Nephron (organoid): ENCODE measurements at regions not wholly inside any gene's neighbourhood (a gene's known extent, or its start where the extent isn't known, plus 50 kb on each side); places are given as distances from the start of the nearest gene placed in this dataset.
"Not testable (repeated sequence)": the region's sequence is repeated elsewhere in the genome, so short reads cannot be mapped to it uniquely, and the experiment has no call there.

Source experiments
- H3K27ac Mint-ChIP-seq, 3 experiments: 2 replicates each; pipeline ENCODE4 v1.8.0; 2020; ENCODE audit warnings: mixed read lengths in 3 of 3, mild to moderate bottlenecking in 2 of 3, moderate library complexity in 1 of 3
- H3K27me3 Mint-ChIP-seq: 2 replicates; pipeline ENCODE4 v1.8.0; 2021; ENCODE audit warnings: low read depth, mild to moderate bottlenecking, moderate library complexity, mixed read lengths
- H3K36me3 Mint-ChIP-seq: 2 replicates; pipeline ENCODE4 v1.8.0; 2020; ENCODE audit warnings: low read depth, mixed read lengths
- H3K4me1 Mint-ChIP-seq: 2 replicates; pipeline ENCODE4 v1.8.0; 2020; ENCODE audit warnings: mixed read lengths
- H3K4me3 Mint-ChIP-seq, 3 experiments: 2 replicates each; pipeline ENCODE4 v1.8.0; 2020; ENCODE audit warnings: mild to moderate bottlenecking in 3 of 3, mixed read lengths in 3 of 3, moderate library complexity in 2 of 3
- H3K9me3 Mint-ChIP-seq: 2 replicates; pipeline ENCODE4 v1.8.0; 2020; ENCODE audit warnings: mixed read lengths

DNA sequence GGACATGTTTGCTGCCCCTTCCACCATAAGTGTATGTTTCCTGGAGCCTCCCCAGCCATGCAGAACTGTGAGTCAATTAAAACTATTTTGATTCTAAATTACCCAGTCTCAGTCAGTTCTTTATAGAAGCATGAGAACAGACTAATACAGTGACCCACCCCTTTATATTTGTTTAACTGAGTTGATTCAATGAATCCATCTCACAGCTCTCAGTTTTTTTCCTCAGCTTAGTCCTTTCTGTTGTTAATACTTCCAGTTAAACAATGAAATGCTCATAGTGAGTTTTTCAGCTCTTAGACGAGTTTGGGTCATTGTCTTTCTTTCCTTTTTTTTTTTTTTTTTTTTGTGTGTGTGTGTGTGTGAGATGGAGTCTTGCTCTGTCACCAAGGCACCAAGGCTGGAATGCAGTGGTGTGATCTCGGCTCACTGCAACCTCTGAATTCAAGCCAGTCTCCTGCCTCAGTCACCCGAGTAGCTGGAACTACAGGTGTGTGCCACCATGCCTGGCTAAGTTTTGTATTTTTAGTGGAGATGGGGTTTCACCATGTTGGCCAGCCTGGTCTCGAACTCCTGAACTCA lies 627.4 kb downstream of the SPATA31A7 start:
- H3K4me3 Mint-ChIP-seq, H3K36me3 Mint-ChIP-seq, H3K27ac Mint-ChIP-seq, H3K27me3 Mint-ChIP-seq, H3K9me3 Mint-ChIP-seq, H3K4me1 Mint-ChIP-seq: not testable (repeated sequence)

DNA sequence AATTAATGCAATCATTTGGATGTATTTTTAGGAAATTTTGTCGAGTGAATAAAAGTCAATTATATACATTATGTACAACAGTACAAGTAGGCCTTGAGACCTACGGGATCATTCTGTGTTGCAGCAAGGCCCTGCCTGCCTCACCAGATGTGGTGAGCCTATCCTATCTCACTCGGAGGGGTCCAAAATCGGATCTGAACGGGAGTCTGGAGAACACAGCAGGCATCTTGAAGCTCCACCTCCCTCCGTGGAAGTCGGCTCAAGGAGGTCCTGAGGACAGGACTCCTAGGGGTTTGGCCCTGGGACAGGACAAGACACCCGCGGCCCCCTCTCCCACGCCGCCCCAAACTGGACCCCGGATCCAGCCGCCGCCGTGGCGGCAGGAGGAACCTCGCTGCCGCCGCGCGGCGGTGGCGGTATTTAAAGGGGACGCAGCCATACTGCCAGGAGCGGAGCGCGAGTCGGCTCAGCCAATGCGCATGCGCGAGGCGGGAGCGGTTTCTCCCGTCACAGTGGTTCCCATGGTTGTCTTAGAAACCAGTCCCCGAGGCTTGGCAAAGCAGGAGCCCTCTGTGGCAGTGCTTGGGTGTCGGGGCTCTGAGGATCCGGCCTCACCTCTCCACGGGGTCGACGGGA lies 663.9 kb downstream of the SPATA31A7 start:
- H3K27ac Mint-ChIP-seq, H3K9me3 Mint-ChIP-seq, H3K36me3 Mint-ChIP-seq, H3K4me1 Mint-ChIP-seq, H3K27me3 Mint-ChIP-seq: not testable (repeated sequence)
- peak overlapping the region in 1 of 3 experiments; percentile 28 for H3K4me3 Mint-ChIP-seq

DNA sequence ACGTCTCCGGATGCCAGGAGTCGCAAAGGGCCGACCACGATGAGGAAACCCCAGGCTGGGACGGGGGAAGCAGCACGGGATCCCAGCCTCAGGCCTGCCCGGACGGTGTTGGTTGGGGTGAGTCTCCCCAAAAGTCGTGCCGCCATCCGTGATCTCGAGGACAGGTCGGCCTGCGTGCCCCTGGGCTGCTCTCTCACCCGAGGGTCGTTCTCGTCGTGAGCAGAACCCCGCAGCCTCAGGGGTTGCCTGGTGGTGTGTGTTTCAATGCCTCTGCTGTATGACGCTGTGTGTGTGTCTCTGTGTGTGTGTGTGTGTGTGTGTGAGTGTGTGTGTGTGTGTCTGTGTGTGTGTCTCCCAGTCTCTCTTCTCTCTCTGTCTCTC lies 664.4 kb downstream of the SPATA31A7 start:
- not testable (repeated sequence) for H3K9me3 Mint-ChIP-seq, H3K4me3 Mint-ChIP-seq, H3K4me1 Mint-ChIP-seq, H3K27ac Mint-ChIP-seq, H3K36me3 Mint-ChIP-seq, H3K27me3 Mint-ChIP-seq

DNA sequence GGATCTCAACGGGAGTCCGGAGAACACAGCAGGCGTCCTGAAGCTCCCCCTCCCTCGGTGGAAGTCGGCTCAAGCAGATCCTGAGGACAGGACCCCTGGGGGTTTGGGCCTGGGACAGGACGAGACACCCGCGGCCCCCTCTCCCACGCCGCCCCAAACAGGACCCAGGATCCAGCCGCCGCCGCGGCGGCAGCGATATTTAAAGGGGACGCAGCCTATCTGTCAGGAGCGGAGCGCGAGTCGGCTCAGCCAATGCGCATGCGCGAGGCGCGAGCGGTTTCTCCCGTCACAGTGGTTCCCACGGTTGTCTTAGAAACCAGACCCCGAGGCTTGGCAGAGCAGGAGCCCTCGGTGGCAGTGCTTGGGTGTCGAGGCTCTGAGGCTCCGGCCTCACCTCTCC lies 666.4 kb downstream of the SPATA31A7 start:
- not testable (repeated sequence) for H3K9me3 Mint-ChIP-seq, H3K4me1 Mint-ChIP-seq, H3K36me3 Mint-ChIP-seq, H3K27me3 Mint-ChIP-seq, H3K27ac Mint-ChIP-seq, H3K4me3 Mint-ChIP-seq

DNA sequence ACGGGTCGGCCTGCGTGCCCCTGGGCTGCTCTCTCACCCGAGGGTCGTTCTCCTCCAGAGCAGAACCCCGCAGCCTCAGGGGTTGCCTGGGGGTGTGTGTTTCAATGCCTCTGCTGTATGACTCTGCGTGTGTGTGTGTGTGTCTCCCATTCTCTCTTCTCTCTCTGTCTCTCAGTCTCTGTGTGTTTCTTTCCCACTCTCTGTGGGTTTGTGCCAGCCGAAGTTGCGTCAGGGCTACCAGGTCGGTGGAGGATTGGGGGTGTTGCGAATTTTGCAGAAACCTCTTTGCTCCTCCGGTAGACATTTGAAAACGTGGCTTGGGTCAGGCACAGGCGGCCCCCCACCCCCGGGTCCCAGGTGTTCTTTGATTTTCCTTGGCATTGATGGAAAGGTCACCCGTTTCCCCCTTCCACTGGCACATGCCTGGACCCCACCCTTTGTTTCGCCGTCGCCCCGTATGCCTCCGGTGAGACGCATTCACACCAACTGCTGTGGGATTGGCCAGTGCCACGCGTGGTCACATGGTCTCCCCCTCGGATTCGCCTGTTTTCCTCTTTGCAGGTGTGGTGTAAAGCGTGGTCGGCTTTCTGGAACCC lies 667.1 kb downstream of the SPATA31A7 start:
- not testable (repeated sequence) for H3K4me1 Mint-ChIP-seq, H3K36me3 Mint-ChIP-seq, H3K27ac Mint-ChIP-seq, H3K27me3 Mint-ChIP-seq, H3K9me3 Mint-ChIP-seq
- peak overlapping the region in 1 of 3 experiments; percentile 23 for H3K4me3 Mint-ChIP-seq

DNA sequence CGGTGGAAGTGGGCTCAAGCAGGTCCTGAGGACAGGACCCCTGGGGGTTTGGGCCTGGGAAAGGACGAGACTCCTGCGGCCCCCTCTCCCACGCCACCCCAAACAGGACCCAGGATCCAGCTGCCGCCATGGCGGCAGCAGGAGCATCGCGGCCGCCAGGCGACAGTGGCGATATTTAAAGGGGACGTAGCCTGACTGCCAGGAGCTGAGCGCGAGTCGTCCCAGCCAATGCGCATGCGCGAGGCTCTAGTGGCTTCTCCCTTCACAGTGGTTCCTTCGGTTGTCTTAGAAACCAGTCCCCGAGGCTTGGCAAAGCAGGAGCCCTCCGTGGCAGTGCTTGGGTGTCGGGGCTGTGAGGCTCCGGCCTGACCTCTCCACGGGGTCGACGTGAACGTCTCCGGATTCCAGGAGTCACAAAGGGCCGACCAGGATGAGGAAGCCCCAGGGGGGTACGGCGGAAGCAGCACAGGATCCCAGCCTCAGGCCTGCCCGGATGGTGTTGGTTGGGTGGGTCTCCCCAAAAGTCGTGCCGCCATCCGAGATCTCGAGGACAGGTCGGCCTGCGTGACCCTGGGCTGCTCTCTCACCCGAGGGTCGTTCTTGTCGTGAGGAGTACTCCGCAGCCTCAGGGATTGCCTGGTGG lies 668.0 kb downstream of the SPATA31A7 start:
- H3K36me3 Mint-ChIP-seq, H3K27ac Mint-ChIP-seq, H3K9me3 Mint-ChIP-seq: not testable (repeated sequence)

DNA sequence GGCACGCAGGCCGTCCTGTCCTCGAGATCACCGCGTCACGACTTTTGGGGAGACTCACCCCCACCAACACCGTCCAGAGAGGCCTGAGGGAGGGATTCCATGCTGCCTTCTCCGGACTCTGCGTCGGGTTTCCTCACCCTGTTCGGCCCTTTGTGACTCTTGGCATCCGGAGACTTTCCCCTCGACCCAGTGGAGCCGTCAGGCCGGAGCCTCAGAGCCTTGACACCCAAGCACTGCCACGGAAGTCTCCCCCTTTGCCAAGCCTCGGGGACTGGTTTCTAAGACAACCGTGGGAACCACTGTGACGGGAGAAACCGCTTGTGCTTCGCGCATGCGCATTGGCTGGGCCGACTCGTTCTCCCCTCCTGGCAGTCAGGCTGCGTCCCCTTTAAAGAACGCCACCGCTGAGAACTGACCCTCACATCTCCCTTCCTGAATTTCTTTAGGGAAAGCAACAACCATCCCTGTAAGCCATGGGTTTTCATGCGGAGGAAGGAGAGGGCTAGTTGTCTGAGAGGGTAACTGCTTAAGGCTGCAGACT lies 672.7 kb downstream of the SPATA31A7 start:
- H3K36me3 Mint-ChIP-seq, H3K4me1 Mint-ChIP-seq, H3K27me3 Mint-ChIP-seq: not testable (repeated sequence)

More for the DNA sequence above, 668.0 kb downstream of the SPATA31A7 start:
- H3K27me3 Mint-ChIP-seq, H3K4me3 Mint-ChIP-seq, H3K4me1 Mint-ChIP-seq: not testable (repeated sequence)

DNA sequence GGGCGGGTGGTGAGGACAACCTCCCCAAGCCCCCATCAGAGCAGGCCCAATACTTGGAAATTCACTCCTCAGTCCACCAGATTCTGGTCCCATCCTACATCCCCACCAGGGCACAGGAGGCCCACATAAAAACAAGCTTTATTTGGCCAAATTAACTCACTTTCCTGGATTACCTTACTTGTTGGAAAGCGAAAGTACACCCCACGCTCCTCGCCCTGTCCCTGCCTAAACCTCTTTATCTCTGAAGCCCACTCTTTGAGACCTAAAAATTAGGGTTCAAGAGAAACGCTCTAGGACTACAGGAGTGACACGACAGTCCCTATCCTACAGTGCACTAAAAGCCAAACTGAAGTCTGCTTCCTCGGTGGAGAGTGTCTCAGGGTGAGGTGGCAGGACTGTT lies 674.6 kb downstream of the SPATA31A7 start:
- H3K9me3 Mint-ChIP-seq, H3K4me1 Mint-ChIP-seq, H3K36me3 Mint-ChIP-seq, H3K27me3 Mint-ChIP-seq, H3K27ac Mint-ChIP-seq, H3K4me3 Mint-ChIP-seq: not testable (repeated sequence)

More for the DNA sequence above, 672.7 kb downstream of the SPATA31A7 start:
- H3K9me3 Mint-ChIP-seq, H3K4me3 Mint-ChIP-seq, H3K27ac Mint-ChIP-seq: not testable (repeated sequence)

DNA sequence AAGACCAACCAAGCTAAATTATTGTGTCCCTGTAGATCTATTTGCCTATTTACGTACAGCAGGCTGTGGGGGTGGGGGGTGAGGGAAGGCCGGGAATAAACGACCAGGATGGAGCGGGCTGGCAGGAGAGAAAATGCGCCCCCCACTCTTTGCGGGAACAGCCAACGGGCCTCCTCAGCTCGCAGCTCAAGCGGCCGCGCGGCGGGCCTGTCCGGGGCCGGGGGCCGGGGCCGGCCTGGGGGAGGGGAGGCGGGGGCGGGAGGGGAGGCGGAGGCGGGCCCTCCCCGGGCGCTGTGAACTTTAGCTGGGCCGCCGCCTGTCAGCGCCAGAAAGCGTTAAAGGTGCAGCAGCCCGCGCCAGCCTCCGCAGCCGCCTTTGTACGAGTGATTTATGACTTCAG lies 679.1 kb downstream of the SPATA31A7 start:
- H3K9me3 Mint-ChIP-seq, H3K36me3 Mint-ChIP-seq, H3K27me3 Mint-ChIP-seq, H3K4me1 Mint-ChIP-seq: not testable (repeated sequence)
- Mint-ChIP-seq H3K4me3 (peak overlapping the region; percentile 51 to 79 (median 78)), H3K27ac (peak overlapping the region in 2 of 3 experiments; percentile 93 to 94)

DNA sequence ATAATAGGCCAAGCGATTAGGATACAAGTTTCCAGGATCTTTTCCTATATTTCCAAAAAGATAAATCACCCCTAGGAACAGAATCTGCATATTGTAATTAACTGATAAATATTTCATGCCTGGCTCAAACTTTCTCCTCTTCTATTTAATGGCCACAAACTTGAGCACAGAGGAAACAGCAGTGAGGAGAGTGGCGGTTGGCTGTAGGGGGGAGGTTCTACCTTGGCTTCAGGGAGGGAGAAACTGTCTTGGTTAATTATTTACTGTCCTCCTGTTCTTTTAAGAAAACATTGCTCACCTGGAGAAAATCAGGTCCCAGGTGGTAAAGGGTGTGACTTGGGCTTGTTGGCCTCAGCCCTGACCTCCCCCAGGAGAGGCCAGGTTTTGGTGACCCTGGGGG lies 682.5 kb downstream of the SPATA31A7 start:
- not testable (repeated sequence) for H3K27me3 Mint-ChIP-seq, H3K4me3 Mint-ChIP-seq, H3K27ac Mint-ChIP-seq, H3K4me1 Mint-ChIP-seq, H3K9me3 Mint-ChIP-seq, H3K36me3 Mint-ChIP-seq
